MCF 10A (cell line): ENCODE measurements at regions not wholly inside any gene's neighbourhood (a gene's known extent, or its start where the extent isn't known, plus 50 kb on each side); places are given as distances from the start of the nearest gene placed in this dataset.

Experiments used
- BruUV-seq: library from RNA; stranded (reverse); fragments of 400-500 nt; replicated peaks from 2 replicates; lab custom pipeline; 2021; lab: Mats Ljungman, UMichigan
- CTCF ChIA-PET: fragments of 300-600 bp; sonication (Branson Sonifier 250); formaldehyde crosslinking; extraction: SDS; loops from one replicate; lab custom pipeline; 2021; ENCODE audit warnings: antibody characterized with exemption, inconsistent platforms; lab: Yijun Ruan, JAX
- POLR2A ChIA-PET: fragments of 300-600, 350-650 bp; sonication (Branson Sonifier 250); formaldehyde crosslinking; extraction: SDS; loops from one replicate; lab custom pipeline; 2020; ENCODE audit warnings: antibody characterized with exemption, inconsistent platforms; lab: Yijun Ruan, JAX
- DNase-seq: peaks from one replicate; pipeline ENCODE4 v3.0.0-alpha.2; 2018; ENCODE audit not compliant: unreplicated experiment
- H3K27ac Mint-ChIP-seq: one replicate; pipeline ENCODE4 v1.8.0; 2022; ENCODE audit warnings: mild to moderate bottlenecking, low read depth, mixed read lengths; ENCODE audit not compliant: unreplicated experiment
- H3K27me3 Mint-ChIP-seq: one replicate; pipeline ENCODE4 v1.8.0; 2022; ENCODE audit warnings: mixed read lengths; ENCODE audit not compliant: insufficient read depth, unreplicated experiment
- H3K36me3 Mint-ChIP-seq: one replicate; pipeline ENCODE4 v1.8.0; 2022; ENCODE audit warnings: mild to moderate bottlenecking, moderate library complexity, mixed read lengths; ENCODE audit not compliant: insufficient read depth, unreplicated experiment
- H3K4me1 Mint-ChIP-seq: one replicate; pipeline ENCODE4 v1.8.0; 2022; ENCODE audit warnings: mixed read lengths; ENCODE audit not compliant: insufficient read depth, unreplicated experiment
- H3K4me3 Mint-ChIP-seq: one replicate; pipeline ENCODE4 v1.8.0; 2022; ENCODE audit warnings: mild to moderate bottlenecking, moderate library complexity, mixed read lengths; ENCODE audit not compliant: unreplicated experiment
- H3K9me3 Mint-ChIP-seq: one replicate; pipeline ENCODE4 v1.8.0; 2022; ENCODE audit warnings: mixed read lengths; ENCODE audit not compliant: unreplicated experiment
- CTCF ChIP-seq: fragments of 200-600 bp; IDR thresholded peaks from one replicate; pipeline ENCODE4 v1.8.0; 2022; ENCODE audit warnings: antibody characterized with exemption, mild to moderate bottlenecking; ENCODE audit not compliant: unreplicated experiment
- intact Hi-C: fragments of 100-400 bp; cut with micrococcal nuclease; formaldehyde crosslinking; loops from 2 replicates; pipeline ENCODE4 v1.14.1; 2022

GRCh38 chr13:110784704-110785103 lies 71.2 kb downstream of the ING1 start:
- no peak overlapping the region for H3K4me3 Mint-ChIP-seq
- DNase-seq, result no peak
- no peaks in the 10 kb centered on the region for H3K9me3 Mint-ChIP-seq
- intact Hi-C loops, result no loop called here
- POLR2A ChIA-PET, result interaction anchor here (0.7 kb wide), 1 partner anchor 70 kb away, joined by 3 read pairs; no protein-coding TSS in a partner anchor
- no peaks in the 10 kb centered on the region for H3K4me1 Mint-ChIP-seq
- H3K27me3 Mint-ChIP-seq, result peaks cover 41% of the 10 kb centered on the region
- CTCF ChIA-PET, result interaction anchor here (0.8 kb wide), 1 partner anchor 34 kb away, joined by 4 read pairs; no protein-coding TSS in a partner anchor
- BruUV-seq, result no TSS peak
- no peak overlapping the region for H3K27ac Mint-ChIP-seq
- H3K36me3 Mint-ChIP-seq, result no peaks in the 10 kb centered on the region
- no peak for TF ChIP-seq CTCF

- POLR2A ChIA-PET, result interaction anchor here (1.9 kb wide), 1 partner anchor 9 kb away, joined by 4 read pairs; no protein-coding TSS in a partner anchor
- BruUV-seq, result no TSS peak
- intact Hi-C loops, result no loop called here
- Mint-ChIP-seq H3K4me3 (no peak overlapping the region), H3K9me3 (no peaks in the 10 kb centered on the region), H3K27me3 (peaks cover 30% of the 10 kb centered on the region), H3K4me1 (no peaks in the 10 kb centered on the region), H3K27ac (no peak overlapping the region), H3K36me3 (no peaks in the 10 kb centered on the region)
- CTCF ChIA-PET, result interaction anchor here (0.7 to 1.1 kb wide), 2 partner anchors 23 to 30 kb away, joined by 3 to 4 read pairs; no protein-coding TSS in a partner anchor
- no peak for DNase-seq
- TF ChIP-seq CTCF, result no peak
Measured at GRCh38 chr13:110788778-110789177, 75.3 kb downstream of the ING1 start.

- intact Hi-C loops, result no loop called here
- BruUV-seq, result no TSS peak
- no peak for TF ChIP-seq CTCF
- H3K27me3 Mint-ChIP-seq, result peaks cover 19% of the 10 kb centered on the region
- no peaks in the 10 kb centered on the region for H3K9me3 Mint-ChIP-seq
- H3K4me3 Mint-ChIP-seq, result no peak overlapping the region
- no peaks in the 10 kb centered on the region for H3K4me1 Mint-ChIP-seq
- H3K27ac Mint-ChIP-seq, result no peak overlapping the region
- no peaks in the 10 kb centered on the region for H3K36me3 Mint-ChIP-seq
- CTCF ChIA-PET, result interaction anchor here (0.6 to 1.1 kb wide), 4 partner anchors 26 to 624 kb away, joined by 3 read pairs; no protein-coding TSS in a partner anchor
- POLR2A ChIA-PET, result interaction anchor here (0.6 to 1.9 kb wide), 2 partner anchors 8 to 275 kb away, joined by 3 to 4 read pairs; no protein-coding TSS in a partner anchor
- no peak for DNase-seq
Measured at GRCh38 chr13:110789871-110790270, 76.4 kb downstream of the ING1 start.

DNA sequence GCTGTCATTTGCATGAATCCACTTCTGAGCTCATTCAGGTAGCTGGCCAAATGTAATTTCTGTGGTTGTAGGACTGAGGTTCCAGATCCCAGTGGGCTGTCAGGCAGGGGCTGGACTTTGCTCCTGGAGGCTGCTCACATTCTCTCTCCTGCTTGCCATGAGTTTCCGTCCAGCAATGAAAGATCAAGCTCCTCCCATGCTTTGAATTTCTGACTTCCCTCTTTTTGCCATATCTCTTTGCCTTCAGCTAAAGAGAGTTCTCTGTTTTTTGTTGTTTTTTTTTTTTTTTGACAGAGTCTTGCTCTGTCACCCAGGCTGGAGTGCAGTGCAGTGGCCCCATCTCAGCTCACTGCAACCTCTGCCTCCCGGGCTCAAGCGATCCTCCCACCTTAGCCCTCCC lies 76.9 kb downstream of the ING1 start:
- peaks cover 14% of the 10 kb centered on the region for H3K27me3 Mint-ChIP-seq
- no peaks in the 10 kb centered on the region for H3K36me3 Mint-ChIP-seq
- no peaks in the 10 kb centered on the region for H3K4me1 Mint-ChIP-seq
- CTCF ChIA-PET, result interaction anchor here (0.6 to 0.8 kb wide), 3 partner anchors 25 to 624 kb away, joined by 3 read pairs; no protein-coding TSS in a partner anchor
- H3K27ac Mint-ChIP-seq, result no peak overlapping the region
- POLR2A ChIA-PET, result interaction anchor here (0.6 to 1.9 kb wide), 2 partner anchors 8 to 276 kb away, joined by 3 to 4 read pairs; no protein-coding TSS in a partner anchor
- intact Hi-C loops, result no loop called here
- BruUV-seq, result no TSS peak
- H3K4me3 Mint-ChIP-seq, result no peak overlapping the region
- TF ChIP-seq CTCF, result no peak
- DNase-seq, result no peak
- no peaks in the 10 kb centered on the region for H3K9me3 Mint-ChIP-seq
